HG02884 (cell line): ENCODE measurements at regions not wholly inside any gene's neighbourhood (a gene's known extent, or its start where the extent isn't known, plus 50 kb on each side); places are given as distances from the start of the nearest gene placed in this dataset.
A peak's percentile ranks its signal among the peaks of the same experiment; 100 is the strongest.

ENCODE experiments used
- ATAC-seq: cut with Tn5 transposase; IDR thresholded peaks from one replicate; pipeline ENCODE4 v1.9.1; 2021; ENCODE audit warnings: mild to moderate bottlenecking, moderate library complexity; ENCODE audit not compliant: unreplicated experiment

- no peak for ATAC-seq
These were observed 110.6 kb upstream of the MEF2A start for GRCh38 chr15:99454941-99455788.

GRCh38 chr15:99455789-99456160 is 110.0 kb upstream of the MEF2A start:
- no peak for ATAC-seq

- ATAC-seq = no peak
These were observed 101.6 kb upstream of the MEF2A start for GRCh38 chr15:99464137-99464536.

GRCh38 chr15:99466701-99467337 is 99.0 kb upstream of the MEF2A start:
- ATAC-seq = no peak

GRCh38 chr15:99467338-99467720 is 98.5 kb upstream of the MEF2A start:
- ATAC-seq = no peak

GRCh38 chr15:99467853-99468464 is 97.8 kb upstream of the MEF2A start:
- ATAC-seq = no peak

GRCh38 chr15:99470204-99470603 is 95.6 kb upstream of the MEF2A start:
- peak; percentile 51 for ATAC-seq

- ATAC-seq = no peak
These were observed 93.2 kb upstream of the MEF2A start for GRCh38 chr15:99472416-99473145.

GRCh38 chr15:99473981-99474906 is 91.5 kb upstream of the MEF2A start:
- no peak for ATAC-seq

- no peak for ATAC-seq
These were observed 90.7 kb upstream of the MEF2A start for GRCh38 chr15:99474909-99475753.

GRCh38 chr15:99475754-99476412 is 89.9 kb upstream of the MEF2A start:
- no peak for ATAC-seq

- peak; percentile 43 for ATAC-seq
These were observed 89.2 kb upstream of the MEF2A start for GRCh38 chr15:99476413-99477222.

GRCh38 chr15:99477791-99478471 is 87.9 kb upstream of the MEF2A start:
- ATAC-seq = no peak

GRCh38 chr15:99478977-99479376 is 86.8 kb upstream of the MEF2A start:
- no peak for ATAC-seq

GRCh38 chr15:99480016-99480810 is 85.6 kb upstream of the MEF2A start:
- ATAC-seq = no peak

- ATAC-seq = no peak
These were observed 84.5 kb upstream of the MEF2A start for GRCh38 chr15:99481113-99481950.
